ENCODE measurements at regions not wholly inside any gene's neighbourhood (a gene's known extent, or its start where the extent isn't known, plus 50 kb on each side); places are given as distances from the start of the nearest gene placed in this dataset.

- TF ChIP-seq TAF1 (IDR thresholded peaks at IDR 0.05; ENCODE audit: borderline replicate concordance, low read depth, low read length): no peak
- TF ChIP-seq POLR2A (IDR thresholded peaks at IDR 0.05; ENCODE audit: low read depth, low read length): no peak
- no peak for TF ChIP-seq POLR2AphosphoS5 (IDR thresholded peaks at IDR 0.05; ENCODE audit: low read depth, low read length)
Measured at GRCh38 chr2:126769118-126769517, 113.2 kb downstream of the GYPC start.

Measured in GM12892 (cell line).